ENCODE measurements at regions not wholly inside any gene's neighbourhood (a gene's known extent, or its start where the extent isn't known, plus 50 kb on each side); places are given as distances from the start of the nearest gene placed in this dataset.
A peak's percentile ranks its signal among the peaks of the same experiment; 100 is the strongest.

- TF ChIP-seq CTCF (IDR thresholded peaks at IDR 0.05 in 2 of 3, conservative IDR thresholded peaks at IDR 0.05 in 1 of 3; ENCODE audit: insufficient read depth in 2 of 3, low read depth in 1 of 3, low read length in 3 of 3) = peak; percentile 50 to 58 (median 55)
- TF ChIP-seq CREM (IDR thresholded peaks at IDR 0.05; ENCODE audit: low read depth) = peak; percentile 39; the same call in 1 of the 2 replicates
- TF ChIP-seq XRCC4 (IDR thresholded peaks at IDR 0.05; ENCODE audit: extremely low read depth, insufficient read depth, insufficient read length) = no peak
- no peak for TF ChIP-seq NBN (IDR thresholded peaks at IDR 0.05; ENCODE audit: low read depth)
- TF ChIP-seq TAF7 (tag; IDR thresholded peaks at IDR 0.05) = no peak
- TF ChIP-seq ZNF561 (CRISPR knock-in tag; conservative IDR thresholded peaks at IDR 0.05) = no peak
- TF ChIP-seq MEIS2 (IDR thresholded peaks at IDR 0.05; ENCODE audit: partially characterized antibody) = peak; percentile 68
- no peak for TF ChIP-seq FOXA1 (IDR thresholded peaks at IDR 0.05; ENCODE audit: borderline replicate concordance)
- no peak for TF ChIP-seq CBX2 (IDR thresholded peaks at IDR 0.05; ENCODE audit: insufficient read depth, low read length, poor library complexity, severe bottlenecking)
- no peak for TF ChIP-seq ZBTB11 (CRISPR knock-in tag; IDR thresholded peaks at IDR 0.05)
- TF ChIP-seq TEAD4 (IDR thresholded peaks at IDR 0.05; ENCODE audit: low read length) = 0 out of 2 replicates have a peak, but pooled peaks have one; percentile 9
- TF ChIP-seq TEAD4 (CRISPR knock-in tag; IDR thresholded peaks at IDR 0.05; ENCODE audit: borderline replicate concordance) = no peak
- TF ChIP-seq NFE2 (IDR thresholded peaks at IDR 0.05; ENCODE audit: low read depth) = no peak
- TF ChIP-seq PTBP1 (IDR thresholded peaks at IDR 0.05; ENCODE audit: low read depth, low read length) = no peak
- no peak for TF ChIP-seq ZBTB17 (CRISPR knock-in tag; IDR thresholded peaks at IDR 0.05)
- TF ChIP-seq ZNF444 (CRISPR knock-in tag; IDR thresholded peaks at IDR 0.05) = no peak
- TF ChIP-seq GATAD2A (IDR thresholded peaks at IDR 0.05) = no peak
- TF ChIP-seq GTF2B (IDR thresholded peaks at IDR 0.05; ENCODE audit: extremely low read depth, insufficient read length) = no peak
- TF ChIP-seq ZNF79 (CRISPR knock-in tag; IDR thresholded peaks at IDR 0.05; ENCODE audit: low read depth) = no peak
- no peak for TF ChIP-seq FUS (optimal IDR thresholded peaks at IDR 0.05; ENCODE audit: low read depth, low read length)
- no peak for TF ChIP-seq GABPB1 (CRISPR knock-in tag; IDR thresholded peaks at IDR 0.05)
- no peak for TF ChIP-seq PTTG1 (tag; IDR thresholded peaks at IDR 0.05; ENCODE audit: low read depth)
- TF ChIP-seq MECOM (CRISPR knock-in tag; IDR thresholded peaks at IDR 0.05) = no peak
- no peak for TF ChIP-seq BRD4 (IDR thresholded peaks at IDR 0.05)
- TF ChIP-seq HCFC1 (IDR thresholded peaks at IDR 0.05; ENCODE audit: low read depth, low read length) = no peak
- TF ChIP-seq EGR1 (conservative IDR thresholded peaks at IDR 0.05) = no peak
- TF ChIP-seq ARID1B (IDR thresholded peaks at IDR 0.05) = no peak
These were observed 70.2 kb upstream of the ALDH1A1 start (continued) for GRCh38 chr9:73023025-73023541.
